Testis (tissue), 2 donors: ENCODE measurements at regions not wholly inside any gene's neighbourhood (a gene's known extent, or its start where the extent isn't known, plus 50 kb on each side); places are given as distances from the start of the nearest gene placed in this dataset.

ENCODE experiments used
- DNase-seq: peaks from one replicate; pipeline ENCODE4 v3.0.0-alpha.2; 2019
- H3K27ac ChIP-seq, 2 donors: fragments of 200-600 bp; sonication (generic); one replicate each; pipeline ENCODE4 v1.5.1; 2019
- H3K27me3 ChIP-seq: fragments of 200-600 bp; sonication (generic); one replicate; pipeline ENCODE4 v1.5.1; 2019
- H3K36me3 ChIP-seq: fragments of 200-600 bp; sonication (generic); one replicate; pipeline ENCODE4 v1.5.1; 2017; ENCODE audit warnings: low read depth; ENCODE audit errors: missing control alignments
- H3K4me1 ChIP-seq: fragments of 200-600 bp; sonication (generic); one replicate; pipeline ENCODE4 v1.5.1; 2019
- H3K4me3 ChIP-seq, 2 donors: fragments of 200-600 bp; sonication (generic); one replicate each; pipeline ENCODE4 v1.5.1; 2017 to 2019
- H3K9me3 ChIP-seq: fragments of 200-600 bp; sonication (generic); one replicate; pipeline ENCODE4 v1.5.1; 2017
- CTCF ChIP-seq, 3 experiments: fragments of 450-650 bp in 2 of 3; fragments of 200-600 bp in 1 of 3; sonication (generic) in 1 of 3; IDR thresholded peaks; one replicate each; pipeline ENCODE4 v1.5.1; 2016 to 2019; ENCODE audit warnings: antibody characterized with exemption in 3 of 3, mild to moderate bottlenecking in 2 of 3, moderate library complexity in 1 of 3
- POLR2A ChIP-seq: fragments of 450-650 bp; IDR thresholded peaks from one replicate; pipeline ENCODE4 v1.6.1; 2017; ENCODE audit warnings: antibody characterized with exemption, mild to moderate bottlenecking, moderate library complexity
- WGBS, 2 donors: methylation state at CpG; one replicate each; pipeline ENCODE4 v1.1.5; 2018; 5-methylcytosine and 5-hydroxymethylcytosine counted together
- intact Hi-C: fragments of 100-400 bp; cut with DNase I; formaldehyde crosslinking; loops from one replicate; pipeline ENCODE4 v1.15.1; 2023; ENCODE audit warnings: low total_unique reads

DNA sequence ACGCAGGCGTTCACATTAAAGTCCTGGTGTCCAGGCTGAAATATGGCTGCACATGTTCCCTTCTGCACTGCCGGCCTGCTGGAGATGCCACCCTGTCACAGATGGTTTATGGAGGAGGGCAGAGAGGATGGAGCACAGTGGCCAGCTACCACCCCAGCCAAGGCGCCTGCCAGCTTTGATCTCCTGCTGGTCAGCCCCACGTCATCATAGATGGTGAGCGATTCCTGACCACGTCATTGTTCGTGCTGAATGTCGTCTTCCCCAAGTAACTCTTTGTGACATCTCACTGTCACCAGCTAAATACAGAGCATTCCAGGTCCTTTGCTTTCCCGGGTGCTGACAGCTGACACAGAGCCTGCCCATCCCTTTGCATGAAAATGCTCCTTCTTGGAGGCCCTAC lies 248.3 kb downstream of the TTC32 start:
- no peak for DNase-seq
- WGBS, 2 donors: 74 to 89% methylated on average over 10 of the region's 10 CpGs

DNA sequence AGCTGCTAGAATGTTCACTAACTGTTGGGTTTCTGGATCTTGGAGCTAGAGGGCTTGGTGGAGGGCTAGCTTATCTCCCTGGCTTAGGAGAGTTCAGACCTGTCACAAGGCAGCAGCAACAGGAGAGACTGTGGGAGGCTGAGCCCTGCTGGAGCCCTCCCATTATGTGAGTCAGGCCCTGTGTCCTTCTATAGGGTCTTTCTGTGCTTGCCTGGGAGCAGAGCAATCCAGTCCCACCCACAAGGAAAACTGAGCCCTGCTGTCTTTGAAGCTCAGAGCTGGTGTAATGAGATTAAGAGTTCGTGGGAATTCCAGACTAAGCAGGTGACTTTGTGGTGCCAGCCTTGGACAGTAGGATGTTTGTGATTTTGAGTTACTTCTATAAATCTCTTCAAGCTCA lies 249.0 kb downstream of the TTC32 start:
- Histone ChIP-seq H3K27ac (no peak overlapping the region), H3K4me1 (no peaks in the 10 kb centered on the region), H3K36me3 (no peaks in the 10 kb centered on the region), H3K27me3 (no peaks in the 10 kb centered on the region), H3K4me3 (no peak overlapping the region), H3K9me3 (no peaks in the 10 kb centered on the region)
- DNase-seq: no peak
- 53 to 70% methylated on average over 1 of the region's 1 CpG for WGBS, 2 donors
- intact Hi-C loops: no loop called here
- TF ChIP-seq POLR2A (no peak), CTCF (IDR thresholded peaks at IDR 0.05) (no peak)

More for the DNA sequence above, 248.3 kb downstream of the TTC32 start:
- Histone ChIP-seq H3K27ac (no peak overlapping the region), H3K9me3 (no peaks in the 10 kb centered on the region), H3K4me3 (no peak overlapping the region), H3K4me1 (no peaks in the 10 kb centered on the region), H3K36me3 (no peaks in the 10 kb centered on the region), H3K27me3 (no peaks in the 10 kb centered on the region)
- TF ChIP-seq CTCF (IDR thresholded peaks at IDR 0.05): no peak
- TF ChIP-seq POLR2A: no peak
- intact Hi-C loops: no loop called here

DNA sequence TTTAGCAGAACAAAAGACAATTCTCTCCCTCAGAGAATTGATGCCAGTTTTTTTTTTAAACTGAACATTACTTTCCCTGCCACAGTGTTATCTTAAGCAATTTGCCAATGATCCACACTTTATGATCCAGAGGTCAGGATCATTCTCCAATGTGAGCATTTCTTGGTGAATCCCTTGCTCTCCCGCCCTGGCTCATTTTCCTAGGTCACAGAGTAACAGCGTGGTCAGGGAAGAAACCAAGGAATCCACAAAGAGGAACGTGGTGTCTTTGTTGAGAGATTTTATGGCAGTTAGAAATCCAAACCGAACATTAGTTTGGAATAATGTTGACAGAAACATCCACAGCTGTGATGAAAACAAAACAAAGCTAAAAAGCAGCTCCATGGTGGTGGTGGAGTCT lies 250.3 kb downstream of the TTC32 start:
- H3K4me1 ChIP-seq: no peaks in the 10 kb centered on the region
- H3K9me3 ChIP-seq: no peaks in the 10 kb centered on the region
- 58 to 62% methylated on average over 4 of the region's 4 CpGs for whole genome bisulfite sequencing, 2 donors
- no peak for DNase-seq
- H3K4me3 ChIP-seq: no peak overlapping the region
- no peaks in the 10 kb centered on the region for H3K36me3 ChIP-seq
- no peak overlapping the region for H3K27ac ChIP-seq
- intact Hi-C loops: no loop called here
- no peak for TF ChIP-seq POLR2A
- no peak for TF ChIP-seq CTCF (IDR thresholded peaks at IDR 0.05)
- H3K27me3 ChIP-seq: no peaks in the 10 kb centered on the region

DNA sequence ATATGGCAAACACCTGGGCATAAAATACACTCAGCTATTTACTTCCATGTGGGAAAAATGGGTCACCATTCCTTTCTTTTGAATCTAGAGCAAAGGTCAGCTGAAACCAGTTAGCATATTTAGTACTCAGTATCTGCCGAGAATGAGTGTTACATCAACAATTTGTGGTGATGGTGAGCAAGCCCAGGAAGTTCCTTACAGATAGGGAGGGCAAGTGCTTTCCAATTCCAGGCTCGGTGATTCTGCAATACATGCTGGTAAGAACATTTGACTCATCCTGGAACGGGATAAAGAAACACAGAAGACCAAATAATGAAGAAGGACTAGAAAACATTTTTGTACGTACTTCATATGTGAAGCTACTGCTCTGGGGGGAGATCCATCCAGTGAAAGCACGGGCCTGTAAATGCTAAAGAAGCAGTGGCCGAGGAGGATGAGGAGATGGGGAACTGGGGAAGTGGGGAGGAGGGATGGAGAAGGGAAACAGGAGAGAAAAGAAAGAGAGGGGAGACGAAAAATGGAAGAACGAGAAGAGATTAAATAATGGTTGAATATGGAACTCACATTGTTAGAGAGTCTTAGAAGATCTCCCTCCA lies 251.9 kb downstream of the TTC32 start:
- Histone ChIP-seq H3K4me1 (no peaks in the 10 kb centered on the region), H3K4me3 (no peak overlapping the region), H3K27ac (no peak overlapping the region), H3K36me3 (no peaks in the 10 kb centered on the region), H3K27me3 (no peaks in the 10 kb centered on the region), H3K9me3 (no peaks in the 10 kb centered on the region)
- TF ChIP-seq CTCF (IDR thresholded peaks at IDR 0.05): no peak
- no peak for TF ChIP-seq POLR2A
- intact Hi-C loops: no loop called here
- WGBS, 2 donors: 69 to 77% methylated on average over 8 of the region's 8 CpGs
- DNase-seq: no peak

DNA sequence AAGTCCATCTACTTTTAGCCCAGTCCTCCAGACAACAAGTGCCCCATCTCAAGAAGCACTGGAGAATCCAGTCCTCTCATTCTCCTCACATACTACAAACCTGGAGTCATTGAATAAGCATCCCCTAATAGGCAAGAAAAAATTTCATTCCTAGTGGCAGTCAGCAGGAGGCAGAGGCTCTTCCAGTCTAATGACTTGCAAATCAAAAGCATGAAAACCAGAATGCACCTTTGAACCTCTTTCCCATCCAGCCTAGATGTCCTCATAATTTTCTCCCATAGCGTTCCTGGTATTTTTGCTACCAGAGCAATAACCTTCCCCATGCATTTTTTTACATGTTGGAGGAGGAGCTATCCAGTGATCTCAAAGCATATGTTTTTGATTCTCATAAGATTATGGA lies 252.6 kb downstream of the TTC32 start:
- TF ChIP-seq CTCF (IDR thresholded peaks at IDR 0.05): no peak
- TF ChIP-seq POLR2A: no peak
- no peak overlapping the region for H3K27ac ChIP-seq
- H3K9me3 ChIP-seq: no peaks in the 10 kb centered on the region
- no peaks in the 10 kb centered on the region for H3K36me3 ChIP-seq
- intact Hi-C loops: no loop called here
- no peak overlapping the region for H3K4me3 ChIP-seq
- 94% methylated on average over 1 of the region's 1 CpG for WGBS, 2 donors
- H3K27me3 ChIP-seq: no peaks in the 10 kb centered on the region
- H3K4me1 ChIP-seq: no peaks in the 10 kb centered on the region
- DNase-seq: no peak
